OCI-LY1 (cell line): ENCODE measurements at regions not wholly inside any gene's neighbourhood (a gene's known extent, or its start where the extent isn't known, plus 50 kb on each side); places are given as distances from the start of the nearest gene placed in this dataset.

Experiments
- EZH2 ChIP-seq: fragments of 200-600 bp; sonication (generic), shearing (Covaris generic); IDR thresholded peaks from 2 replicates; pipeline ENCODE4 v1.8.0; 2017; ENCODE audit warnings: borderline replicate concordance, mixed run types, mild to moderate bottlenecking, antibody characterized with exemption, low read length, moderate library complexity, mixed read lengths
- TF ChIP-seq, protein P1 (sequence below): fragments of 200-600 bp; sonication (generic), shearing (Covaris generic); IDR thresholded peaks from 2 replicates; pipeline ENCODE4 v1.5.1; 2017; ENCODE audit warnings: mild to moderate bottlenecking, antibody characterized with exemption, low read length, moderate library complexity, mixed read lengths

DNA sequence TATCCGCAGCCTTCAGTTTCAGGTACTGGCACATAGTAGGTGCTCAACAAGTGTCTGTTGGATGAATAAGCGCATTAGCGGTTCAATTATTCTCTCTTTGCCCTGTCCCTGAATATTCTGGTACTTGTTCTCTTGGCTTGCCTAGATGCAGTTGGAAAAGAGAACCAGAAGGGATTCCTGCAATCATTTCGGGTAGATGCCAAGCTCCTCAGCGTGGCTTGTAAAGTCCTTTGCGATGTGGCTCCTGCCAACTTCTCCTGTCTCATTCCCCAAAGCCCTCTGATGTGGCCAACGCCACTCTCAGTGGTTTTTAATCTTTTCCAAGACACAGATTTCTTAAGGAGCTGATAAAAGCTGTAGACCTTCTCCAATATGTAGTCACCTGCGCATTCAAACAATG lies 230.3 kb downstream of the SUDS3 start:
- TF ChIP-seq EZH2 = no peak
- TF ChIP-seq, protein P1, sequence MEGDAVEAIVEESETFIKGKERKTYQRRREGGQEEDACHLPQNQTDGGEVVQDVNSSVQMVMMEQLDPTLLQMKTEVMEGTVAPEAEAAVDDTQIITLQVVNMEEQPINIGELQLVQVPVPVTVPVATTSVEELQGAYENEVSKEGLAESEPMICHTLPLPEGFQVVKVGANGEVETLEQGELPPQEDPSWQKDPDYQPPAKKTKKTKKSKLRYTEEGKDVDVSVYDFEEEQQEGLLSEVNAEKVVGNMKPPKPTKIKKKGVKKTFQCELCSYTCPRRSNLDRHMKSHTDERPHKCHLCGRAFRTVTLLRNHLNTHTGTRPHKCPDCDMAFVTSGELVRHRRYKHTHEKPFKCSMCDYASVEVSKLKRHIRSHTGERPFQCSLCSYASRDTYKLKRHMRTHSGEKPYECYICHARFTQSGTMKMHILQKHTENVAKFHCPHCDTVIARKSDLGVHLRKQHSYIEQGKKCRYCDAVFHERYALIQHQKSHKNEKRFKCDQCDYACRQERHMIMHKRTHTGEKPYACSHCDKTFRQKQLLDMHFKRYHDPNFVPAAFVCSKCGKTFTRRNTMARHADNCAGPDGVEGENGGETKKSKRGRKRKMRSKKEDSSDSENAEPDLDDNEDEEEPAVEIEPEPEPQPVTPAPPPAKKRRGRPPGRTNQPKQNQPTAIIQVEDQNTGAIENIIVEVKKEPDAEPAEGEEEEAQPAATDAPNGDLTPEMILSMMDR = no peak
